ENCODE measurements at regions not wholly inside any gene's neighbourhood (a gene's known extent, or its start where the extent isn't known, plus 50 kb on each side); places are given as distances from the start of the nearest gene placed in this dataset.

GRCh38 chr2:100761365-100761764, 58.6 kb upstream of the NPAS2 start:
- TF ChIP-seq CTCF (IDR thresholded peaks at IDR 0.05; ENCODE audit: low read depth, low read length): no peak
- no peak for TF ChIP-seq MYC (IDR thresholded peaks at IDR 0.05; ENCODE audit: low read depth, low read length)
- no peak for TF ChIP-seq POLR2A (IDR thresholded peaks at IDR 0.05; ENCODE audit: extremely low read depth, insufficient read length)

Data from NB4 (cell line).